ENCODE measurements at regions not wholly inside any gene's neighbourhood (a gene's known extent, or its start where the extent isn't known, plus 50 kb on each side); places are given as distances from the start of the nearest gene placed in this dataset.

DNA sequence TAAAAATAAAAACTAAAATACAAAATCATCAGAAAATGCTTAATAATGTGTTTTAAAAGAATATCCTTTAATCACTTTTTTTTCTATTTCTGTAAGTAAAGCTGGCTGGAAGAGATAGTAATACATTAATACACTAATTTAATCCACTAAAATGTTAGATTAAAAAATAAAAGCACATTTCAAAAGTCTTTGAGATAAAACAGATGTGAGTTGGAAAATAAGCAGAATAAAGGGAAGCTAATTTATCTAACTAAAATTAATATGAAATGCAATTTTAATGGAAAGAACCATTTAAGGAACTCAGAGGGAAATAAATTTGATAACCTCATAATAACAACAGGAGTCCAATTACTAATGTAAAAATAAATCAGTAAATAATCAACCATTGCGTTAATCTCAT lies 774.8 kb upstream of the MBL2 start:
- H3K4me1 Mint-ChIP-seq, result no peaks in the 10 kb centered on the region
- no peak overlapping the region for H3K27ac Mint-ChIP-seq (ENCODE audit: unreplicated experiment)
- no peaks in the 10 kb centered on the region for H3K36me3 Mint-ChIP-seq (ENCODE audit: low read depth)
- H3K27me3 Mint-ChIP-seq (ENCODE audit: low read depth), result no peaks in the 10 kb centered on the region
- no peak for TF ChIP-seq CTCF (conservative IDR thresholded peaks at IDR 0.05)
- H3K4me3 Mint-ChIP-seq, result no peak overlapping the region
- peaks cover 6% of the 10 kb centered on the region for H3K9me3 Mint-ChIP-seq
- no peak for DNase-seq (ENCODE audit: low read depth, low spot score)

DNA sequence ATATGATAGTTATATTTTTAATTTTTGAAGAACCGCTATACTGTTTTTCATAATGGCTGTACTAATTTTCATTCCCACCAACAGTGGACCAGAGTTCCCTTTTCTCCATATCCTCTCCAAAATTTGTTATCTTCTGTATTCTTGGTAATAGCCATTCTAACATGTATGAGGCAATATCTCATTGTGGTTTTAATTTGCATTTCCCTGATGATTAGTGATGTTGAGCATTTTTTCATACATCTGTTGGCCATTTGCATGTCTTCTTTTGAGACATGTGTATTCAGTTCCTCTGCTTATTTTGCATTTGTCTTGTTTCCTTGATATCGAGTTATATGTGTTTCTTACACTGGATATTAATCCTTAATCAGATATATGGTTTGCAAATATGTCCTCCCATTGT lies 770.8 kb upstream of the MBL2 start:
- Mint-ChIP-seq H3K4me3 (no peak overlapping the region), H3K9me3 (peaks cover 6% of the 10 kb centered on the region), H3K27ac (ENCODE audit: unreplicated experiment) (no peak overlapping the region), H3K4me1 (no peaks in the 10 kb centered on the region), H3K36me3 (ENCODE audit: low read depth) (no peaks in the 10 kb centered on the region), H3K27me3 (ENCODE audit: low read depth) (no peaks in the 10 kb centered on the region)
- no peak for TF ChIP-seq CTCF (conservative IDR thresholded peaks at IDR 0.05)
- DNase-seq (ENCODE audit: low read depth, low spot score), result no peak

DNA sequence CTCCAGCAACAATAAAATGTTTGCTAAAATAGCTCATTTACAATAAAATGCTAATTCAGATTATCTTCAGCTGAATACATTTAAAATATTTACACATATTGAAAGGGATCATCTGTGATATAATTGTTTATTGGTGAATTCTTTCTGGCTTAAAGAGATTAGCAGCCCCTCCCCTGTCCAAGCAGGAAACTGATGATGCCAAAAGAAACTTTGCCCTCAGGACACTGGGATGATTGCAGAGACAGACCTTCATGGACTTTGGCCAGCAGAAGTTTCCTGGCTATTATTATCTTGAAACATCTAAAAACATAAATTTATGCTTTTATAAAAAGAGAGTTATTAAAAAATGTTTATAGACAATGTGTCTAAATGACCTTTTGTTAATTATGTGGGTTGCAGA lies 764.9 kb upstream of the MBL2 start:
- Mint-ChIP-seq H3K4me1 (no peaks in the 10 kb centered on the region), H3K4me3 (no peak overlapping the region), H3K27ac (ENCODE audit: unreplicated experiment) (no peak overlapping the region), H3K36me3 (ENCODE audit: low read depth) (no peaks in the 10 kb centered on the region), H3K9me3 (no peaks in the 10 kb centered on the region), H3K27me3 (ENCODE audit: low read depth) (no peaks in the 10 kb centered on the region)
- TF ChIP-seq CTCF (conservative IDR thresholded peaks at IDR 0.05), result no peak
- DNase-seq (ENCODE audit: low read depth, low spot score), result no peak

GRCh38 chr10:53536322-53536721 lies 763.7 kb upstream of the MBL2 start:
- Mint-ChIP-seq H3K27ac (ENCODE audit: unreplicated experiment) (no peak overlapping the region), H3K4me1 (no peaks in the 10 kb centered on the region), H3K9me3 (no peaks in the 10 kb centered on the region), H3K36me3 (ENCODE audit: low read depth) (no peaks in the 10 kb centered on the region), H3K27me3 (ENCODE audit: low read depth) (no peaks in the 10 kb centered on the region), H3K4me3 (no peak overlapping the region)
- no peak for DNase-seq (ENCODE audit: low read depth, low spot score)
- TF ChIP-seq CTCF (conservative IDR thresholded peaks at IDR 0.05), result no peak

DNA sequence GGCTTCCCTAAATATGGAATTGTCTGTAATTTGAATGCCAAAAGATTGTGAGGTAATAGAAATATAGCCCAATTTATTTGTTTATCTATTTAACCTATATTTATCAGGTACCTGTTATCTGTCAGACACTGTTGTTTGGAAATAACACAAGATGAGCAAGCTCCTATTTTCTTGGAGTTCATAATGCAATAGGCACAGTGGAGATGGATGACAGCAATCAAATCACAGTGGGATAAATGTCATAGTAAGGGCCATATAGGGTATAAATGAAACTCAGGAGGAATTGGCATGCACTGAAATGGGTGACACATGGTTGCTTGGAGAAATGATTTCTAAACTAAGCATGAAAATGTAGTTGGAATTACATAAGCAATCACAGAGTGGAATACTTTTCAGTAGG lies 761.8 kb upstream of the MBL2 start:
- no peaks in the 10 kb centered on the region for H3K36me3 Mint-ChIP-seq (ENCODE audit: low read depth)
- H3K4me1 Mint-ChIP-seq, result no peaks in the 10 kb centered on the region
- no peak overlapping the region for H3K27ac Mint-ChIP-seq (ENCODE audit: unreplicated experiment)
- no peaks in the 10 kb centered on the region for H3K27me3 Mint-ChIP-seq (ENCODE audit: low read depth)
- DNase-seq (ENCODE audit: low read depth, low spot score), result no peak
- TF ChIP-seq CTCF (conservative IDR thresholded peaks at IDR 0.05), result no peak
- H3K9me3 Mint-ChIP-seq, result no peaks in the 10 kb centered on the region
- no peak overlapping the region for H3K4me3 Mint-ChIP-seq

DNA sequence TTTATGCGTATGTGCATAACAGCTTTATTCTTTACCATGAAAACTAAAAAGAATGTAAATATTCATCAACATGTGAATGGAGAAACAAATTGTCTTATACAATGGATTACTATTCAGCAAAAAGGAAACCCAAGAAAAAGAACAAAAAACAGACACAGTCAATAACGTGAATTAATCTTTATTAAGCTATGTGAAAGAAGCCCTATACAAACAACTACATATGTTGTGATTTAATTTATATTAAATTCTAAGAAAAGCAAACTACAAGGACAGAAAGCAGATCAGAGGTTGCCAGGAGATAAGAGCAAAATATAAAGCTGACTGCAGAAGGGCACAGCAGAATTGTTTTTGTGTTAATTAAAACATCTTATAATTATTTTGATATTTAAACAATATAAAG lies 756.4 kb upstream of the MBL2 start:
- Mint-ChIP-seq H3K4me1 (peaks cover 4% of the 10 kb centered on the region), H3K27ac (ENCODE audit: unreplicated experiment) (no peak overlapping the region), H3K4me3 (no peak overlapping the region), H3K27me3 (ENCODE audit: low read depth) (no peaks in the 10 kb centered on the region), H3K36me3 (ENCODE audit: low read depth) (no peaks in the 10 kb centered on the region), H3K9me3 (no peaks in the 10 kb centered on the region)
- DNase-seq (ENCODE audit: low read depth, low spot score), result no peak
- TF ChIP-seq CTCF (conservative IDR thresholded peaks at IDR 0.05), result no peak

Data from neural crest cell (in vitro differentiated cells).